CD4-positive, alpha-beta memory T cell (primary cell): ENCODE measurements at regions not wholly inside any gene's neighbourhood (a gene's known extent, or its start where the extent isn't known, plus 50 kb on each side); places are given as distances from the start of the nearest gene placed in this dataset.

Source experiments
- CTCF ChIA-PET: fragments of 350-600 bp; sonication (Branson Sonifier 250); formaldehyde crosslinking; loops from one replicate; lab custom pipeline; 2021; ENCODE audit warnings: inconsistent platforms; ENCODE audit not compliant: partially characterized antibody; lab: Charles Lee
- POLR2A ChIA-PET: fragments of 350-600 bp; sonication (Branson Sonifier 250); formaldehyde crosslinking; loops from one replicate; lab custom pipeline; 2021; ENCODE audit not compliant: partially characterized antibody; lab: Charles Lee
- DNase-seq, 5 donors: peaks; one replicate each; pipeline versions ENCODE4 v3.0.0 to v3.0.0-alpha.2; 2020 to 2022; ENCODE audit warnings: mixed read lengths in 1 of 5
- H3K27ac ChIP-seq: one replicate; pipeline ENCODE4 v1.7.0; 2013; ENCODE audit warnings: low read depth, low read length
- H3K27me3 ChIP-seq: 2 replicates; pipeline ENCODE4 v1.7.0; 2013; ENCODE audit warnings: mild to moderate bottlenecking, low read length, moderate library complexity; ENCODE audit not compliant: insufficient read depth
- H3K36me3 ChIP-seq: 2 replicates; pipeline ENCODE4 v1.7.0; 2013; ENCODE audit warnings: mild to moderate bottlenecking, low read length, moderate library complexity; ENCODE audit not compliant: insufficient read depth
- H3K4me1 ChIP-seq: 2 replicates; pipeline ENCODE4 v1.7.0; 2013; ENCODE audit warnings: mild to moderate bottlenecking, low read length, moderate library complexity; ENCODE audit not compliant: insufficient read depth
- H3K4me3 ChIP-seq, 2 donors: one replicate each; pipeline ENCODE4 v1.7.0; 2013; ENCODE audit warnings: low read length in 2 of 2, mild to moderate bottlenecking in 1 of 2
- H3K9me3 ChIP-seq, 2 donors: one replicate each; pipeline ENCODE4 v1.7.0; 2013; ENCODE audit warnings: low read length in 2 of 2, control low read depth in 1 of 2; ENCODE audit not compliant: control insufficient read depth in 1 of 2
- H3K27ac Mint-ChIP-seq, 7 donors: one replicate each; pipeline ENCODE4 v1.8.0; 2020 to 2021; ENCODE audit warnings: mixed read lengths in 7 of 7, mild to moderate bottlenecking in 6 of 7, inconsistent platforms in 3 of 7, moderate library complexity in 3 of 7
- H3K27me3 Mint-ChIP-seq, 2 donors: one replicate each; pipeline ENCODE4 v1.8.0; 2020 to 2021; ENCODE audit warnings: mixed read lengths in 2 of 2
- H3K36me3 Mint-ChIP-seq, 2 donors: one replicate each; pipeline ENCODE4 v1.8.0; 2020 to 2021; ENCODE audit warnings: mixed read lengths in 2 of 2, inconsistent platforms in 1 of 2, mild to moderate bottlenecking in 1 of 2
- H3K4me1 Mint-ChIP-seq, 4 donors: one replicate each; pipeline ENCODE4 v1.8.0; 2020 to 2021; ENCODE audit warnings: mixed read lengths in 4 of 4, mild to moderate bottlenecking in 1 of 4
- H3K4me3 Mint-ChIP-seq, 8 donors: one replicate each; pipeline ENCODE4 v1.8.0; 2020 to 2021; ENCODE audit warnings: mixed read lengths in 8 of 8, mild to moderate bottlenecking in 7 of 8, moderate library complexity in 6 of 8, inconsistent platforms in 3 of 8
- H3K9me3 Mint-ChIP-seq, 8 donors: one replicate each; pipeline ENCODE4 v1.8.0; 2020 to 2021; ENCODE audit warnings: mixed read lengths in 8 of 8, mild to moderate bottlenecking in 5 of 8, inconsistent platforms in 3 of 8, moderate library complexity in 1 of 8
- intact Hi-C: fragments of 100-400 bp; cut with micrococcal nuclease; formaldehyde crosslinking; loops from one replicate; pipeline ENCODE4 v1.15.1; 2023

DNA sequence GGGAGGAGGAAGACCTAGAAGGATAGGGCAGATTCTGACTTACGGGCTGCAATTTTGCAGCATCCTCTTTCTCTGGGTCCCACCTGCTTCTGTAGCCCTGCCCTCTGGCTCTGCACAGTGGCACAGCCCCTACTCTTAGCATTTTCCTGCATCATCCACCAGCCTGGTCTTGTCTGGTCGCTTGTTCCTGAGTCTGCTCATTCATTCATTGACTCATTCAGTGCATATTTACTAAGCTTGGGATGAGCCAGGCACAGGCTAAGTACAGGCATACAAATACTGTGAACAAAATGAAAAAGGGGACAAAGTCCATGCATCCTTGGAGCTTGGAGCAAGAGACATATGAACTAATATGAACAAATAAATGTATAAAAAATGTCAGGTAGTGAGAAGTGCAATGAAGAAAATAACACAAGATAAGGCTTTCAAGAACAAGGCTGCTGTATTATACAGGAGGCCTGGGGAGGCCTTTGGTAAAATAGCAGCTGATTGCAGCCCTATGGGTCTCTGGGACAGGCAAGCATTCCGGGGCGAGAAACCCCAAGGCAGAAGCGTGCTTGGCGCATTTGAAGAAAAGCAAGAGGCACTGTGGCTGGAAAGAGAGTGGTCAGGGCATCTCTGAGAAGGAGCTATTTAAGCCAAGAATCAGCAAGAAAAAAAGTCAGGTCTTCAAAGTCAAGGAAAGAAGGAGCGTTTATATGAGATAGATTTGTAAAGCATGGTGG, 108.0 kb upstream of the ALX4 start:
- Mint-ChIP-seq H3K4me3 (no peak overlapping the region), H3K36me3 (no peaks in the 10 kb centered on the region), H3K27ac (no peak overlapping the region), H3K9me3 (no peaks in the 10 kb centered on the region), H3K27me3 (peaks cover 11 to 22% of the 10 kb centered on the region in 2 donors), H3K4me1 (peaks cover 0 to 1% (median 0%) of the 10 kb centered on the region in 4 donors)
- ChIA-PET CTCF (no interaction called here), POLR2A (no interaction called here)
- Histone ChIP-seq H3K27me3 (no peaks in the 10 kb centered on the region), H3K9me3 (no peaks in the 10 kb centered on the region), H3K36me3 (no peaks in the 10 kb centered on the region), H3K27ac (no peak overlapping the region), H3K4me1 (no peaks in the 10 kb centered on the region), H3K4me3 (no peak overlapping the region)
- intact Hi-C loops, result no loop called here
- DNase-seq, result no peak

DNA sequence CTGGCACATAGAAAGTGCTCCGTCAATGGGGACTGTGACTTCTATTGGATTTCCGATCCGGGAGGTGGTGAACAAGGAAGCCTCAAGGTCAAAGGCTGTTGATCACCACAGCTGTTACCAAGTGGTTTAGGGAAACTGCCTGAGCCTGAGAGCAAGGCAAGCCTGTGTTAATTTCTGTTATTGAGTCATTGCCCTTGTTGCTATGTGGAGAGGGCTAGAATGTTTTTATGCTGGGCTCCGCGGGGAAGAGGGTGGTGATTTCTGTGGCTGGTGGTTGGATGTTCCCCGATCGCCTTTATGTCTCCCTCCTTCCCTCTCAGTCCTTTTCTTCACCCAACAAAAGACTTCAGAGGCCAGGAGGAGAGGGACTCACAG, 108.5 kb upstream of the ALX4 start:
- CTCF ChIA-PET, result no interaction called here
- Histone ChIP-seq H3K27ac (no peak overlapping the region), H3K36me3 (no peaks in the 10 kb centered on the region), H3K4me3 (no peak overlapping the region), H3K27me3 (no peaks in the 10 kb centered on the region), H3K9me3 (no peaks in the 10 kb centered on the region), H3K4me1 (no peaks in the 10 kb centered on the region)
- Mint-ChIP-seq H3K27ac (no peak overlapping the region), H3K9me3 (no peaks in the 10 kb centered on the region), H3K4me1 (peaks cover 0 to 1% (median 0%) of the 10 kb centered on the region in 4 donors), H3K4me3 (no peak overlapping the region), H3K27me3 (peaks cover 15 to 25% of the 10 kb centered on the region in 2 donors), H3K36me3 (no peaks in the 10 kb centered on the region)
- intact Hi-C loops, result no loop called here
- DNase-seq, result no peak
- POLR2A ChIA-PET, result no interaction called here

DNA sequence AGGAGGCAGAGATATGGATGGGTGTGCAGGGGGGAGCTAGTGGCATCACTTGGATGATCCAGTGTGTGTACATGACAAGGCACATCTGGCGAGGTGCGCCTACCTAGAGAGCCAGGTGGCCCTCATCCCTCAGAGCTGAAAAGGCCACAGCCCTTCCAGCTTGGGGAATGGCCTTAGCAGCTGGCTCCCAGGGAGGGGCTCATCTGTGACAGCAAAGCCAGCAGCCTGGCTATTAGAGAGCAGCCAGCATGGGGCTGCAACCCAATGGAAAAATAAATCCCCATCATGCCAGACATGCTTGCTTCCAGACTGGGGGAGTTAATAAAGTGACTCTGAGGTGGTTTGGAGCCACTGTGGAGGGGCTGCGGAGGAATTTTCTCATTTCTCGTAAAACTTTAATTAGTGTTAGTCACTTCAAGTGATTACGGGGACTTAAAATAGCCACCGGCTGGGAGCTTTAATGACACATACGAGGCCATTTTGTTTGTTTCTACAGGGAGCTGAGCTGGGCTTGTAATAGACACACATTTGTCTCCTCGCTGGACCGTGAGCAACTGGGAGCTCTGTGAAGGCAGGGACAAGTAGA, 111.2 kb upstream of the ALX4 start:
- Histone ChIP-seq H3K27ac (no peak overlapping the region), H3K4me3 (no peak overlapping the region), H3K36me3 (no peaks in the 10 kb centered on the region), H3K4me1 (no peaks in the 10 kb centered on the region), H3K9me3 (no peaks in the 10 kb centered on the region), H3K27me3 (no peaks in the 10 kb centered on the region)
- no peak for DNase-seq
- H3K4me3 Mint-ChIP-seq, result no peak overlapping the region
- H3K36me3 Mint-ChIP-seq, result no peaks in the 10 kb centered on the region
- intact Hi-C loops, result no loop called here
- no peaks in the 10 kb centered on the region for H3K9me3 Mint-ChIP-seq
- POLR2A ChIA-PET, result no interaction called here
- H3K27me3 Mint-ChIP-seq, result peaks cover 26 to 39% of the 10 kb centered on the region in 2 donors
- CTCF ChIA-PET, result no interaction called here
- H3K4me1 Mint-ChIP-seq, result peaks cover 0 to 1% (median 0%) of the 10 kb centered on the region in 4 donors
- no peak overlapping the region for H3K27ac Mint-ChIP-seq

DNA sequence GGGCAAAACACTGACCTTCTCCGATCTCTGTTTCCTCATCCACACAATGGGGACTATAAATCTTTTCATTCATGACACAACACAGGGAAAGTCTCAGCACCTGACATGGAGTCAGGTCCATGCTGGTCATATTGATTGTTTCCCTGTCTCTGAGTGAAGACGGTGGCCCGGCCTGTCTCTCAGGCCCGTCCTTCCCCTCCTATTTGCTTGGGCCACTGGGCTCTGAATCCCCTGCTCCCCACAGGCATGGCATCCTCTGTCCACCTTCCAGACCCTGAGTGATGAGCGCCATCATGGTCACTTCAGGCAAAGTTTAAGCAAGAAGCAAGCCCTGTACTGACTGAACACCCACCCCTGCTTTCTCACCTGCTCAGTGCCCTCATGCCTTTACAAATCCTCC, 113.3 kb upstream of the ALX4 start:
- Histone ChIP-seq H3K27me3 (no peaks in the 10 kb centered on the region), H3K4me1 (no peaks in the 10 kb centered on the region), H3K27ac (no peak overlapping the region), H3K4me3 (no peak overlapping the region), H3K36me3 (no peaks in the 10 kb centered on the region), H3K9me3 (no peaks in the 10 kb centered on the region)
- H3K27me3 Mint-ChIP-seq, result peaks cover 28 to 41% of the 10 kb centered on the region in 2 donors
- ChIA-PET CTCF (no interaction called here), POLR2A (no interaction called here)
- no peaks in the 10 kb centered on the region for H3K36me3 Mint-ChIP-seq
- no peak overlapping the region for H3K4me3 Mint-ChIP-seq
- H3K4me1 Mint-ChIP-seq, result peaks cover 0 to 1% (median 0%) of the 10 kb centered on the region in 4 donors
- no peak for DNase-seq
- intact Hi-C loops, result no loop called here
- H3K27ac Mint-ChIP-seq, result no peak overlapping the region
- no peaks in the 10 kb centered on the region for H3K9me3 Mint-ChIP-seq

DNA sequence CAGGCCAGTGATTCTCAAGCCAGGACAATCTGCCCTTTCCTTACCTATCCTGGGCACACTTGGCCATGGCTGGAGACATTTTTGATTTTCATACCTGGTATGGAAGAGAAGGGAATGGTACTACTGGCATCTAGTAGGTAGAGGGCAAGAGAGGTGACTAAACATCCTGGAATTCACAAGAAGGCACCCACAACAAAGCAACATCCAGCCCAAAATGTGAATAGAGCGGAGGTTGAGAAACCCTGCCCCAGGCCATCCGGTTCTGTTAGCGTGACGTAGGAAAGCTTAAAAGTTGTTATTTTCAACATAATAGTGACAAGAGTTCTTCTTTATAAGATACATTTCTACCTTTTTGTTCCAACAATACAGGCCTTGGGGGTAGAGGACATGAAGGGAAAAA, 114.9 kb upstream of the ALX4 start:
- DNase-seq, result no peak
- Mint-ChIP-seq H3K27ac (no peak overlapping the region), H3K4me3 (no peak overlapping the region), H3K27me3 (peaks cover 28 to 41% of the 10 kb centered on the region in 2 donors), H3K4me1 (peaks cover 0 to 1% (median 0%) of the 10 kb centered on the region in 4 donors), H3K36me3 (no peaks in the 10 kb centered on the region), H3K9me3 (no peaks in the 10 kb centered on the region)
- Histone ChIP-seq H3K36me3 (no peaks in the 10 kb centered on the region), H3K4me1 (no peaks in the 10 kb centered on the region), H3K4me3 (no peak overlapping the region), H3K27ac (no peak overlapping the region), H3K27me3 (no peaks in the 10 kb centered on the region), H3K9me3 (no peaks in the 10 kb centered on the region)
- intact Hi-C loops, result no loop called here
- CTCF ChIA-PET, result no interaction called here
- POLR2A ChIA-PET, result no interaction called here

DNA sequence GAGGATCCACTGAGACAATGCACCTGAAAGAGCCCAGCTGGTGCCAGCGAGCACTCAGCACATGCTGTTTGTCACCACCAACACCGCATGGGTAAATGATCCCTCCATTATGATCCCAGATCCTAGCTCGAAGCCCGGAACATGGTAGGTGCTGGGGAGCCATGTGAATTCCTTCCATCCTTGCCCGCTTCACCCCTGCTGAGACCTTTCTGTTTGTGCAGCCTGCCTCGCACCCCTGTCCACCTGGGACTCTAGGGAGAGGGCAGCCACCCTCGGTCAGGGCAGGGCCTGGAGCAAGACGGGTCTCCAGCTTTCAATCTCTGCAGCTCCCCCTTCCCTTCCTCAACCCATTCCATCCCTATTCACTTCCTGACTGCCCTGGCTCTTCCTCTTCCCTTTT, 116.2 kb upstream of the ALX4 start:
- Mint-ChIP-seq H3K4me3 (no peak overlapping the region), H3K27me3 (peaks cover 29 to 36% of the 10 kb centered on the region in 2 donors), H3K27ac (no peak overlapping the region), H3K9me3 (no peaks in the 10 kb centered on the region), H3K4me1 (no peaks in the 10 kb centered on the region), H3K36me3 (no peaks in the 10 kb centered on the region)
- H3K9me3 ChIP-seq, result no peaks in the 10 kb centered on the region
- H3K27ac ChIP-seq, result no peak overlapping the region
- ChIA-PET POLR2A (no interaction called here), CTCF (no interaction called here)
- no peaks in the 10 kb centered on the region for H3K36me3 ChIP-seq
- H3K27me3 ChIP-seq, result no peaks in the 10 kb centered on the region
- intact Hi-C loops, result no loop called here
- DNase-seq, result no peak
- H3K4me3 ChIP-seq, result no peak overlapping the region
- no peaks in the 10 kb centered on the region for H3K4me1 ChIP-seq

DNA sequence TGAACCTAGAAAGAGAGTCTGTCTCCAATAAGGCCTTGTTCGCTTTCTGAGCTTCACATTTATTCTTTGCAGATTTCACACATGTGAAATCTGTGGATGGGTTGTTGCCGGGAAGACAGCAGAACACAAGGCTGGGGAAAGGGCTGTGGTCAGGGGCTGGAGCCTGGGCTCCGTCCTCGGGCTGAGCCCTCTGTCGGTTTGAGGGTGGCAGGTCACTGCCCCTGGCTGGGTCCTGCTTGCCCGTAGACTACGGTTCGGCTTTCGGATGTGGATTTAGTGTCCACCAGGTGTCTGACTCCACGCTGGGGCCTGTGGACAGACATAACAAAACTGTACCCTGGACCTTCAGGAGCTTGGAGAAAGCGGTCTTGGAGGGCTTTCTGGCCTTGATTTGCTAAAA, 117.0 kb upstream of the ALX4 start:
- DNase-seq, result no peak
- Histone ChIP-seq H3K27ac (no peak overlapping the region), H3K4me1 (no peaks in the 10 kb centered on the region), H3K27me3 (no peaks in the 10 kb centered on the region), H3K9me3 (no peaks in the 10 kb centered on the region), H3K36me3 (no peaks in the 10 kb centered on the region), H3K4me3 (no peak overlapping the region)
- H3K27ac Mint-ChIP-seq, result no peak overlapping the region
- no peaks in the 10 kb centered on the region for H3K36me3 Mint-ChIP-seq
- no peaks in the 10 kb centered on the region for H3K9me3 Mint-ChIP-seq
- peaks cover 32 to 33% of the 10 kb centered on the region in 2 donors for H3K27me3 Mint-ChIP-seq
- no peak overlapping the region for H3K4me3 Mint-ChIP-seq
- ChIA-PET POLR2A (no interaction called here), CTCF (no interaction called here)
- intact Hi-C loops, result no loop called here
- no peaks in the 10 kb centered on the region for H3K4me1 Mint-ChIP-seq
